ENCODE measurements at regions not wholly inside any gene's neighbourhood (a gene's known extent, or its start where the extent isn't known, plus 50 kb on each side); places are given as distances from the start of the nearest gene placed in this dataset.
"Not testable (repeated sequence)": the region's sequence is repeated elsewhere in the genome, so short reads cannot be mapped to it uniquely, and the experiment has no call there.

GRCh38 chr12:82300611-82301010 is 57.6 kb downstream of the CCDC59 start:
- no peak for DNase-seq (ENCODE audit: low read depth, low spot score)

DNA sequence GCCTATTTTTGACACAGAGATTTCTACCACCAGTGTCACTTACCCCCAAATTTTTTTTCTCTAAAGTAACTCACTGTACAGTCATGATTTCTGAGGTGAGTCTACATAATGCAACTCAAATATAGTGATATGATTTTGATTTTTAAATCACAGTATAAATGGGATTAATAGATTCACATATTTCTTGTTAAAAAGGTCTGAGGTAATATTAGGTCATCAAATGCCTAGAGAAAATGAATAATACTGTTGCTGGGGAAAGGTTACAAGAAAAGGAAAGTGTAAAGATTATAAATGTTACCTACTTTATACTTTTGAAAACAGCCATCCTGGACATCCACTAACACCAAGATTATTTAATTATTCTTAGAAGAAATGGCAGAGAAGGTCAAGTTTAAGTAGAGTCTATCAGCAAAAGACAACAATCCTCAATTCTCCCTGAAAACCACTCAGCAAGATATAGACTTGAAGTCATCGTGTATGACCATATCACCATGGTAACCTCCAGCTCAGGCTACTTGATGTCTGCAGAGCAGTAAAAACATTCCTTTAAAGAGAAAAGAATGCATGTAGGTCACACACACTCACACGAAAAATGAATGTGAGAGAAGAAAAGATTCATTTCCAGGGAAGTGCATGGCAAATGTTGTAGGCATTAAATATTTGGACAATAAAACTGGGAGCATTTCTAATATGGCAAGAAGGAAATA is 58.7 kb downstream of the CCDC59 start:
- DNase-seq (ENCODE audit: low read depth, low spot score) = peak; percentile 5

GRCh38 chr12:82290415-82290814 is 67.8 kb downstream of the CCDC59 start:
- no peak for DNase-seq (ENCODE audit: low read depth, low spot score)

- not testable (repeated sequence) for DNase-seq (ENCODE audit: low read depth, low spot score)
These were observed 76.9 kb downstream of the CCDC59 start for GRCh38 chr12:82281335-82281734.

DNA sequence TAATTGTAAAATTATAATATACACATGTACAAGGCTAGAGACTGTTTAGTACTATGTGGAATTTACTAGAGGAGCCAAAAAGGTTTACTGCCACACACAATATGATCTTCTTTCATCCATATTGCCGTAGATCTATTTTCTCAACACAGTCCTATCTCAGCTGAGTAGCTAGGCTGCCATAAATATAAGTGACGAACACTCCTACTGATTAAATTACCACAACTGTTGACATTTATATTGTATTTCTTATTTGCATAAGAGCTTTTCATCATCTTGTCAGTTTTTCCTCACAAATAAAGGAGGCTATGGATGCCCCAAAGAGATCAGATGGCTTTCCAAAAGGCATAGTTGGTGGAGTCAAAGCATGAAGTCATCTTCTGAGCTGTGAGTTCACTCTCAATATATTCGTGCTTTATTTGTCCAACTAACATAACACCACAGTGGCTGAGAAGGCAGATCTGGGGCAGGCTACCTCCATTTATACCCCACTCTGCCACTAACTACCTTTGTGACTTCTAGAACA is 78.6 kb downstream of the CCDC59 start:
- DNase-seq (ENCODE audit: low read depth, low spot score) = no peak

GRCh38 chr12:82277582-82277981 is 80.6 kb downstream of the CCDC59 start:
- DNase-seq (ENCODE audit: low read depth, low spot score) = no peak

- DNase-seq (ENCODE audit: low read depth, low spot score) = no peak
These were observed 115.5 kb downstream of the CCDC59 start for GRCh38 chr12:82242729-82243128.

DNA sequence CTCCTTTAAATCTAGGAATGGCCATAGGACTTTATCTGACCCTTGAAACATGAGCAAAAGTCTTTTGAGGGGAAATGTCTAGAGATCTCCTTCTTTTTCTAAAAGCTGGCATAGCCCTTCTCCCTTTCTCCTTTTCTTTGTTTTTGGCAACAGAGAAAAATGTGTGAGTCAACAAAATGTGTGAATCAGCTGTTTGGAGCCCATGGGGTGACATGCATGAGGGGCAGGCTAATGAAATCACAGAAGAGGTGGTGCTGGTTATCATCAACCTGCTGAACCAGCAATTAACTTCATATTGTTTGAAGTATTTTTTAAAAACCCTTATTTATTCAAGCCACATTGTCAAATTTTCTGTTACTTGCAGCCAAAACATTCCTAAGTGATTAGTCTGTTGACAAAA is 132.3 kb downstream of the CCDC59 start:
- DNase-seq (ENCODE audit: low read depth, low spot score) = no peak

- DNase-seq (ENCODE audit: low read depth, low spot score) = no peak
These were observed 134.8 kb downstream of the CCDC59 start for GRCh38 chr12:82223426-82223825.

DNA sequence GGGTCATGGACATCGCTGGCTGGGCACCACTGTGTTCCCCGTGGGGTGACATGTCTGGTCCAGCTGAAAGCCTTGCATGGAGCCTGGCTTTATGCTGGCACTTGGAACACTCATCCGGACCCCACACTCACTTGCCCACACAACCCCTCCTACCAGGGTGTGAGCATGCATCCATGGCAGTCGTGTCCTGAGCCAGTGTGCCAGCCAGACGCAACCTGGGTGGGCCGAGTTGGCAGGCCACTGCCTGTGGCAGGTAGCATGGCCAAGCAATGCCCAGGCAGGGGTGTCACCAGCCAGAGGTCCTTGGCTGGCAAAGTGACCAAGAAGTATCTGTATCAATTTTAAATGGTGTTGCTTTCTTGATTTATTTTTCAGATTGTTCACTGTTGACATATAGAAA is 141.7 kb downstream of the CCDC59 start:
- no peak for DNase-seq (ENCODE audit: low read depth, low spot score)

DNA sequence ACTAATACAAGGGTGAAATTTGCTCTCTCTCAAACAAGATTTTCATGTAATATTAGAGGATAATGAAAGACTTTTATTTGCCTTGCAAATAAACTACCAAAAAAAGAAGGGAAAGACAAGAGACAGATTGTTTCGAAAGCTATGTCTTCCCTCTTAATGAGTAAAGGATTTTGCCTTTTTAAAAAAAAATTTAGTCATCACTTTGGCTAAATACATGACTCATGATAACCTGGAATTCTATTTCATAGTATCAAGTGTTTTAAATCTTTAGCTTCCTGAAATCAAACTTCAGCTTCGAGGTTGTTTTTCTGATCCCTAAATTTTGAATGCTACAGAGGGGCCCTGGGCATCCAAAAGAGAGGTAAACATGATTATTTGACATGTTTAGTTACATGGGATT is 144.4 kb downstream of the CCDC59 start:
- no peak for DNase-seq (ENCODE audit: low read depth, low spot score)

DNA sequence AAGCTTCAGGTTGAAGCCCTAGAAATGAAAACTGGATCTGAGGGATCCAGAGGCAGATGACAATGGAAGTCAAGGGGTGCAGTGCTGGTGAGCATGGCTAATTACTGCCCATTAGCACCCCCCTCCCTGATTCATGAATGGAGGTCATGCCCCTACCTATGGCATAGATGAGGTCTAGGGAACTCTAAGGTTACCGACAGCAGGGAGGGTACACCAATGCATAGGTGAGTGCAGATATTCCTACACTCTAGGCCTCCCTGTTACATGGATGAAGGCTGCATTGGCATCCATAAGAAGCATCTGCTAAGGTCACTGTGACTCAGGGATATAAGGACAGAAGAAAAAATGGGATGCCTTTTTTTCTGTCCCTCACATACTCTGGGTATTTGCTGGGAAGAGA is 147.3 kb downstream of the CCDC59 start:
- DNase-seq (ENCODE audit: low read depth, low spot score) = no peak

DNA sequence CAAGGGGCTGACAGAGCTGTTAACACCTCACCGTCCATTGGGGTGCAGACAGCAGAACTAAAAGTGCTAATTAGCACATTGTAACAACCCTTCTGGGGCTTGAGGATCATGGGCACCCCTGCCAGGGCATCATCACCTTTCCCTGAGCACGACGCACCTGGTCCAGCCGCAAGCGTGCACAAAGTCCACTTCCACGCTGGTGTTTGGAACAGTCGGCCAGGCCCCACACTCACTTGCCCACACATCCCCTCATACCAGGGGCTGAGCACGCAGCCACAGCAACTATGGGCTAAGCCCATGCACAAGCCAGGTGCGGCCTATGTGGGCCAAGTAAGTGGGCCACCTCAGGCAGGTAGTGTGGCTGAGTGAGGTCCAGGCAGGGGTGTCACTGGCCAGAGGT is 148.7 kb downstream of the CCDC59 start:
- DNase-seq (ENCODE audit: low read depth, low spot score) = no peak

GRCh38 chr12:82207556-82207955 is 150.6 kb downstream of the CCDC59 start:
- no peak for DNase-seq (ENCODE audit: low read depth, low spot score)

- DNase-seq (ENCODE audit: low read depth, low spot score) = no peak
These were observed 155.1 kb downstream of the CCDC59 start for GRCh38 chr12:82203086-82203485.

- DNase-seq (ENCODE audit: low read depth, low spot score) = no peak
These were observed 170.6 kb downstream of the CCDC59 start for GRCh38 chr12:82187595-82187994.

DNA sequence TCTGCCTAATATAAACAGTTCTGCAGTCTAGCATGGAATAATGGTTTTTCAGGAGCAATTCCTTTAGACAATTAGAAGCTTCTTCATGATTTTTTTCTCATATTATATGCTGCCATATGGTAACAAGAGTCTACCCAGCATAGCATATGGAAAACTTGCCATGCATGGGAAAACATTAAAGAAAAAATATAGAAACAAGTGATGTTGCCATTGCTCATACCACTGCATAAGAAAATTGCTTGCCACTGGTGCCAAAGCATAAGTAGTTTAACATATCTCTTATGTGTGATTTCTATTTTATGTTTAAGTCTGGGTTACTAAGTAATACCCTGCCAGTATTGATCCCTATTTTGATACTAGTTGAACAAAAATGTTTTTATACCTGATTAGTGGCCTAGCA is 171.2 kb downstream of the CCDC59 start:
- DNase-seq (ENCODE audit: low read depth, low spot score) = no peak

DNA sequence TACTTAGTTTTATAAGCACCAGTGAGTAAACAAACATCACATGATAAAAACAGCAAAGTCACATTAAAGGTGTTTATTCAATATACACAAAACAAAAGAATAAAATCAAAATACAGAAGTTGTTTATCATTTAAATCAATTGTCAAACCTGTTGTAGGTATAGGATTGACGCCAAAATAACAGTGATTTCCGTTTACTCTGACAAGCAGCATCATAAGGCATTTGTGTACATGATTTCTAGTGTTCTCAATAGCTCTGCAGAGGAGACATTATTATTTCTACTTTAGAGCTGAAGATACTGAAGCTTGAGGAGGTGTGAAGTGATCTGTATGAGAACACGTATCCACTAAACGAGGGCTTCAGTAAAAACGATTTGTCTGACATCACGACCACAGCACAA is 171.9 kb downstream of the CCDC59 start:
- no peak for DNase-seq (ENCODE audit: low read depth, low spot score)

DNA sequence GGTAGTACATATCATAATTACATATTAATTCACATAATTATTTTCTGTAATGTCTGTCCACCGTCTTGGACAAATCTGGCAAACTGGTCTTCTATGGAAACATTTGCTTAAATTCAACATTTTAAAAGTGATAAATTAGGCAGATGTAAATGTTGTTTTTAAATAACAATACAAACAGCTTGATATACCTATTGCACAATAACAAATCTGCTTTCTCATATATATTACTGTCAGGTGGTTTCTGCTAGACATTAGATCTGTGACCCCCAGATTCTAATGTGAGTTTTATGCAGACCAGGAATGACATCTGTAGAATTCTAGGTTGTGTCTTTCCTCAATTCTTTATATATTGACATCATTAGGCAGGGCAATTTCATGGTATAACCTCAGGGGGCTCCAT is 173.3 kb downstream of the CCDC59 start:
- no peak for DNase-seq (ENCODE audit: low read depth, low spot score)

DNA sequence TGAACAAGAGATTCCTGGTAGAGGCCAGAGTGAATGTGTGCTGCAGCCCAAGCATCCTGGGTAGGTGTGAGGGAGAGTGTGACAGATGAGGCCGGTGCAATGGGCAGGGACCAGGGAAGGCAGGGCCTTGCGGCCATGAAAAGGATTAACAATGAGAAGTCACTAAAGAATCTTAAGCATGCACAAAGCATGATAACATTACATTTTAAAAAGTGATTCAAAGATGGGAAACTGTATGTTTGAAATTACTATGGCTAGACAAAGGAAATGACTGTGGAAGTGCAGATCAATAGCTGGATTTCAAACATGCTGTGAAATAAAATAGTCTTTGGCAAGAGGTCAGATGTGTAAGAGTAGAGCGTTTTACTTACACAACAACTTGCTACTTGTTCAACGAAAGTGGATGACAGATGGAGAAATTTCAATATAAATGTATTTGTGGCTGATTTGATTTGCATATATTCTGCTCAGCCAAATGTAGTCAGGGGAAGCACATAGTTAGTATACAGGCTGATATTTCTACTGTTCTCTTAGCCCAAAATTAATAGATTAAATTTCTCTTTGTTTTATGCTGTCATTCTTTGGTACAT is 175.5 kb downstream of the CCDC59 start:
- DNase-seq (ENCODE audit: low read depth, low spot score) = no peak

GRCh38 chr12:82176761-82177490 is 181.3 kb downstream of the CCDC59 start:
- DNase-seq (ENCODE audit: low read depth, low spot score) = no peak

DNA sequence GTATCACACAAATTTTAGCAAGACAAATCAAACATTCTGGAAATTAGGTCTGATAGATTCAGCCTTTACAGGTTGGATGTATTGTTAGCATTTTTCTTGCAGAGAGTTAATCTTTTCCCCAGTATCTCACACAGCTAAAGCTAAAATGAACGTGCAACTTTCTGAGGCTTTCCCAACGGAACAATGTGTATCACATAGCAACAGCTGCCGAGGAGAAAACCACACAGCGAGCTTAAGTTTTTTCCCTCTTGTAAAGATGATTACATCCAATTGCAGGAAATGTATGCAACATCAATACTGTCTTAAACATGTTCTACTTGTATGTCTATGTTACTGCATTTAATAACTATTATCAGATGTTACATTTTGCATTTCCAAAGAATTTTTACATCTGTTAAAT is 182.2 kb downstream of the CCDC59 start:
- no peak for DNase-seq (ENCODE audit: low read depth, low spot score)

DNA sequence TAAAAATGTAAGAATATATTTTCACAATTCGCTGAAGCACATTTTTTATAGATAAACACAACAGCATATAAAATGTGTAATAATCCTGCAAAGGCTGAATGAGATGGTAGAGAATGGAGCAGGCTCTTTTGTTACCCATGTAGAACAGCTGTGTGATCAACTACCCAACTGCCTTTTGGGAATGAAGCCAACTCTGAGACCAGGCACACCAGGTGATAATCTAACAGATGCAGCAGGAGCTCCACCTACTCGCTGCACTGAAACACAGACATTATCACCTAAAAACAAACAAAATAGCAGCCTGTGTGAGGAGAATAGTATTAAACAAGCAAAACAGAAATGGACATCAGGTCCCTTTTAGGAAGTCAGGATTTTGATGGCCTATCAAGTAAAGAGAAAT is 183.3 kb downstream of the CCDC59 start:
- no peak for DNase-seq (ENCODE audit: low read depth, low spot score)

All from iPS DF 19.7 (cell line).